ENCODE measurements at regions not wholly inside any gene's neighbourhood (a gene's known extent, or its start where the extent isn't known, plus 50 kb on each side); places are given as distances from the start of the nearest gene placed in this dataset.

GRCh38 chr6:22738194-22738593, 168.8 kb downstream of the HDGFL1 start:
- no peaks in the 10 kb centered on the region for H3K27me3 Mint-ChIP-seq (ENCODE audit: unreplicated experiment)
- H3K36me3 Mint-ChIP-seq (ENCODE audit: low read depth, unreplicated experiment): no peaks in the 10 kb centered on the region
- DNase-seq (ENCODE audit: low spot score): no peak
- H3K4me3 Mint-ChIP-seq (ENCODE audit: unreplicated experiment): no peak overlapping the region
- no peak overlapping the region for H3K27ac Mint-ChIP-seq (ENCODE audit: unreplicated experiment)
- TF ChIP-seq, protein P1, sequence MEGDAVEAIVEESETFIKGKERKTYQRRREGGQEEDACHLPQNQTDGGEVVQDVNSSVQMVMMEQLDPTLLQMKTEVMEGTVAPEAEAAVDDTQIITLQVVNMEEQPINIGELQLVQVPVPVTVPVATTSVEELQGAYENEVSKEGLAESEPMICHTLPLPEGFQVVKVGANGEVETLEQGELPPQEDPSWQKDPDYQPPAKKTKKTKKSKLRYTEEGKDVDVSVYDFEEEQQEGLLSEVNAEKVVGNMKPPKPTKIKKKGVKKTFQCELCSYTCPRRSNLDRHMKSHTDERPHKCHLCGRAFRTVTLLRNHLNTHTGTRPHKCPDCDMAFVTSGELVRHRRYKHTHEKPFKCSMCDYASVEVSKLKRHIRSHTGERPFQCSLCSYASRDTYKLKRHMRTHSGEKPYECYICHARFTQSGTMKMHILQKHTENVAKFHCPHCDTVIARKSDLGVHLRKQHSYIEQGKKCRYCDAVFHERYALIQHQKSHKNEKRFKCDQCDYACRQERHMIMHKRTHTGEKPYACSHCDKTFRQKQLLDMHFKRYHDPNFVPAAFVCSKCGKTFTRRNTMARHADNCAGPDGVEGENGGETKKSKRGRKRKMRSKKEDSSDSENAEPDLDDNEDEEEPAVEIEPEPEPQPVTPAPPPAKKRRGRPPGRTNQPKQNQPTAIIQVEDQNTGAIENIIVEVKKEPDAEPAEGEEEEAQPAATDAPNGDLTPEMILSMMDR (IDR thresholded peaks at IDR 0.05; ENCODE audit: unreplicated experiment): no peak
- H3K4me1 Mint-ChIP-seq (ENCODE audit: unreplicated experiment): peaks cover 12% of the 10 kb centered on the region
- no peaks in the 10 kb centered on the region for H3K9me3 Mint-ChIP-seq (ENCODE audit: unreplicated experiment)

DNA sequence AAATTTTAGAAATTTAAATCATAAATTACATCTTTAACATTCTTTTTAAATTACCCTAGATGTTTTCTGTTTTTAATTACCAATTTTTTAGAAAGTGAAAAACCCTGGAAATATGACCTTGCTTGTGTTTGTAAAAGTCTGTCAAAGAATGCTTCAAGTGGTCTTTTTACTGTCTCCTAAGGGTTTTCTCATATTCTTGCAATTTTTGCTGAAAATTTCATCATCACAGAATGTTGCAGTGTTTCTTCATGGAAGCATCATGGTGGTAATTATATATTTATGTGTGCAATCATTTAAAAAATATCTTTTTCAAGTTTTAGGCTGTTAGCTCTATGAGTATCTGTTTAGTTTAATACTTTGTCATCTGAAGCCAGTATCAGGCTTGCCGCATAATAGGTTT, 178.2 kb downstream of the HDGFL1 start:
- no peak for DNase-seq (ENCODE audit: low spot score)
- TF ChIP-seq, protein P1 (IDR thresholded peaks at IDR 0.05; ENCODE audit: unreplicated experiment): no peak

GRCh38 chr6:22748681-22749080, 179.3 kb downstream of the HDGFL1 start:
- Mint-ChIP-seq H3K4me3 (ENCODE audit: unreplicated experiment) (no peak overlapping the region), H3K27me3 (ENCODE audit: unreplicated experiment) (no peaks in the 10 kb centered on the region), H3K9me3 (ENCODE audit: unreplicated experiment) (no peaks in the 10 kb centered on the region), H3K36me3 (ENCODE audit: low read depth, unreplicated experiment) (no peaks in the 10 kb centered on the region), H3K4me1 (ENCODE audit: unreplicated experiment) (no peaks in the 10 kb centered on the region), H3K27ac (ENCODE audit: unreplicated experiment) (no peak overlapping the region)
- TF ChIP-seq, protein P1 (IDR thresholded peaks at IDR 0.05; ENCODE audit: unreplicated experiment): no peak
- DNase-seq (ENCODE audit: low spot score): no peak

More for the DNA sequence above, 178.2 kb downstream of the HDGFL1 start:
- H3K4me3 Mint-ChIP-seq (ENCODE audit: unreplicated experiment): no peak overlapping the region
- no peak overlapping the region for H3K27ac Mint-ChIP-seq (ENCODE audit: unreplicated experiment)
- no peaks in the 10 kb centered on the region for H3K36me3 Mint-ChIP-seq (ENCODE audit: low read depth, unreplicated experiment)
- no peaks in the 10 kb centered on the region for H3K9me3 Mint-ChIP-seq (ENCODE audit: unreplicated experiment)
- peaks cover 5% of the 10 kb centered on the region for H3K4me1 Mint-ChIP-seq (ENCODE audit: unreplicated experiment)
- no peaks in the 10 kb centered on the region for H3K27me3 Mint-ChIP-seq (ENCODE audit: unreplicated experiment)

DNA sequence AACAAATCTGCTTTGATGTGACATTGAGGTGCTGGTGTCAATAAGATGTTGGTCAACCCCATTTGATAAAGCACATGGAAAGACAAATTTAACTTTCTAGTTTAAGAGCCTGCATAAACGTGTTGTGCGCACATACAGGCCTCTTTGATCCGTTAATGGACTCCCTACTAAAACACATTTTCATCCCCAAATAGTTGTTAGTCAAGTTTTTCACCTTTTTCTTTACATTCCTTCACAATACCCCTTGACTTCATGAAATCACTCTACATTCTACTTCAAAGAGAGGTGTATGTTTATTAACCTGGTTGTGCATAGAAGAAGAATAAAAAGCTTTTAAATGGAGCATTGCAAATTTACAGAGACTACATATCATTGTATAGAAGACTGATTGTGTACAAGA, 180.3 kb downstream of the HDGFL1 start:
- DNase-seq (ENCODE audit: low spot score): no peak
- TF ChIP-seq, protein P1 (IDR thresholded peaks at IDR 0.05; ENCODE audit: unreplicated experiment): no peak
- Mint-ChIP-seq H3K4me1 (ENCODE audit: unreplicated experiment) (no peaks in the 10 kb centered on the region), H3K27me3 (ENCODE audit: unreplicated experiment) (no peaks in the 10 kb centered on the region), H3K27ac (ENCODE audit: unreplicated experiment) (no peak overlapping the region), H3K4me3 (ENCODE audit: unreplicated experiment) (no peak overlapping the region), H3K36me3 (ENCODE audit: low read depth, unreplicated experiment) (no peaks in the 10 kb centered on the region), H3K9me3 (ENCODE audit: unreplicated experiment) (no peaks in the 10 kb centered on the region)

DNA sequence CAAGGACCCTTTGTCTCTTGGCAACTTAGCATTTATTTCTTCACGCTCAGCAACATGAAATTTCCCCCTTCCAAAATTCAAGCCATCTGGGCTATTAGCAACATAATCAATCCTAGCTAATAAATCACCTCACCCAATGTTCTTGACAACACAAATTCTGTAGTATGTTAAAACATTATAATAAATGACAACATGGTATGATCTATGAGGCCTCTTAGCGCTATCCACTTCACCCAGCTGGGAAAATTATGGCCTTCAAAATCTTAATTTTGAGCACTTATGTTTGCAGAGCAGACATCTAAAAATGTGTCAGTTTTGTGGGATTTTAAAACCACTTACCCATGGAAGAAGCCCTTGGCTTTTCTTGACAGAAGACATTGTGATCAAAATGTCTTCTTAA, 181.9 kb downstream of the HDGFL1 start:
- Mint-ChIP-seq H3K27me3 (ENCODE audit: unreplicated experiment) (no peaks in the 10 kb centered on the region), H3K27ac (ENCODE audit: unreplicated experiment) (no peak overlapping the region)

More for the DNA sequence above, 181.9 kb downstream of the HDGFL1 start:
- H3K36me3 Mint-ChIP-seq (ENCODE audit: low read depth, unreplicated experiment): no peaks in the 10 kb centered on the region
- H3K4me1 Mint-ChIP-seq (ENCODE audit: unreplicated experiment): no peaks in the 10 kb centered on the region
- H3K4me3 Mint-ChIP-seq (ENCODE audit: unreplicated experiment): no peak overlapping the region
- no peaks in the 10 kb centered on the region for H3K9me3 Mint-ChIP-seq (ENCODE audit: unreplicated experiment)
- TF ChIP-seq, protein P1 (IDR thresholded peaks at IDR 0.05; ENCODE audit: unreplicated experiment): no peak
- no peak for DNase-seq (ENCODE audit: low spot score)
